Esophagus muscularis mucosa (tissue), 4 donors: ENCODE measurements at regions not wholly inside any gene's neighbourhood (a gene's known extent, or its start where the extent isn't known, plus 50 kb on each side); places are given as distances from the start of the nearest gene placed in this dataset.

ENCODE experiments used
- CTCF ChIP-seq, 3 experiments: fragments of 200-600 bp in 2 of 3; fragments of 450-650 bp in 1 of 3; sonication (generic) in 2 of 3; IDR thresholded peaks; one replicate each; pipeline ENCODE4 v1.5.1; 2017 to 2019; ENCODE audit warnings: antibody characterized with exemption in 3 of 3, mild to moderate bottlenecking in 2 of 3, moderate library complexity in 1 of 3
- EP300 ChIP-seq: sonication (generic); formaldehyde crosslinking; IDR thresholded peaks from one replicate; pipeline ENCODE4 v1.6.1; 2017; ENCODE audit warnings: antibody characterized with exemption
- POLR2A ChIP-seq: fragments of 450-650 bp; IDR thresholded peaks from one replicate; pipeline ENCODE4 v1.6.1; 2017; ENCODE audit warnings: antibody characterized with exemption, moderate library complexity, mild to moderate bottlenecking, low read depth
- POLR2AphosphoS5 ChIP-seq, 2 donors: sonication (generic); formaldehyde crosslinking; IDR thresholded peaks; one replicate each; pipeline ENCODE4 v1.6.1; 2017; ENCODE audit warnings: antibody characterized with exemption in 2 of 2

DNA sequence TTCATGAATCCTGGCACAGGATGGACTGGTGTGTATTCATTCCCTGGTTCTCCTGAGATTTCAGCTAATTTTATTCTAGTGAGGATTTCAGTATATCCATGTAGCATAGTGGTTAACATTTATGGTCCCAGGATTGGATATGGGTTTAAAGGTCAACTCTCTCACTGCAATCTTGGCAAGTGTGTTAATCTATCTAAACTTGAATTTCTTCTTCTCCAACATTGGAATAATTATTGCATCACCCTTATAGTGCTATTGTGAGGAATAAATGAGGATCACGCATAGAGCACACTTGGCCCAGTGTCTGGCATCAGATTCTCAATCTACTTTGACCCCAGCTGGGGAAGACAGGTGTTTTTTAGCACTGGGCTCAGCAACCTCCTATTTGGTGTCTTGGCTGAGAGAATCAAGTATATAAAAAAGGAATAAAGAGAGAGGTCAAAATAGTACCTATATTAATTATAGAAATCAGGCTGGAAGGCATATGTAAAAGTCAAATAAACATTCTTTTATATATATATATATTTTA lies 531.2 kb upstream of the ATP2B1 start:
- TF ChIP-seq CTCF (IDR thresholded peaks at IDR 0.05) (no peak), EP300 (no peak), POLR2AphosphoS5 (IDR thresholded peaks at IDR 0.05) (no peak), POLR2A (no peak)
